Gastrocnemius medialis (tissue), 4 donors: ENCODE measurements at regions not wholly inside any gene's neighbourhood (a gene's known extent, or its start where the extent isn't known, plus 50 kb on each side); places are given as distances from the start of the nearest gene placed in this dataset.

Experiments used
- POLR2A ChIP-seq, 2 donors: fragments of 450-650 bp; IDR thresholded peaks; one replicate each; pipeline ENCODE4 v1.6.1; 2017; ENCODE audit warnings: antibody characterized with exemption in 2 of 2, mild to moderate bottlenecking in 2 of 2, moderate library complexity in 2 of 2
- TF ChIP-seq, protein P1 (sequence below), 5 experiments: fragments of 450-650 bp in 3 of 5; fragments of 200-600 bp in 2 of 5; sonication (generic) in 2 of 5; IDR thresholded peaks in 4 of 5; conservative IDR thresholded peaks in 1 of 5; 1 replicate in 4 of 5; 2 replicates in 1 of 5; pipeline ENCODE4 v1.5.1; 2016 to 2019; ENCODE audit warnings: antibody characterized with exemption in 5 of 5, mild to moderate bottlenecking in 3 of 5, moderate library complexity in 3 of 5

- TF ChIP-seq, protein P1, sequence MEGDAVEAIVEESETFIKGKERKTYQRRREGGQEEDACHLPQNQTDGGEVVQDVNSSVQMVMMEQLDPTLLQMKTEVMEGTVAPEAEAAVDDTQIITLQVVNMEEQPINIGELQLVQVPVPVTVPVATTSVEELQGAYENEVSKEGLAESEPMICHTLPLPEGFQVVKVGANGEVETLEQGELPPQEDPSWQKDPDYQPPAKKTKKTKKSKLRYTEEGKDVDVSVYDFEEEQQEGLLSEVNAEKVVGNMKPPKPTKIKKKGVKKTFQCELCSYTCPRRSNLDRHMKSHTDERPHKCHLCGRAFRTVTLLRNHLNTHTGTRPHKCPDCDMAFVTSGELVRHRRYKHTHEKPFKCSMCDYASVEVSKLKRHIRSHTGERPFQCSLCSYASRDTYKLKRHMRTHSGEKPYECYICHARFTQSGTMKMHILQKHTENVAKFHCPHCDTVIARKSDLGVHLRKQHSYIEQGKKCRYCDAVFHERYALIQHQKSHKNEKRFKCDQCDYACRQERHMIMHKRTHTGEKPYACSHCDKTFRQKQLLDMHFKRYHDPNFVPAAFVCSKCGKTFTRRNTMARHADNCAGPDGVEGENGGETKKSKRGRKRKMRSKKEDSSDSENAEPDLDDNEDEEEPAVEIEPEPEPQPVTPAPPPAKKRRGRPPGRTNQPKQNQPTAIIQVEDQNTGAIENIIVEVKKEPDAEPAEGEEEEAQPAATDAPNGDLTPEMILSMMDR (IDR thresholded peaks at IDR 0.05 in 4 of 5, conservative IDR thresholded peaks at IDR 0.05 in 1 of 5) = no peak
- TF ChIP-seq POLR2A (IDR thresholded peaks at IDR 0.05) = no peak
Measured at GRCh38 chr13:103941506-103942140, 875.4 kb upstream of the SLC10A2 start.
